ENCODE measurements at regions not wholly inside any gene's neighbourhood (a gene's known extent, or its start where the extent isn't known, plus 50 kb on each side); places are given as distances from the start of the nearest gene placed in this dataset.

DNA sequence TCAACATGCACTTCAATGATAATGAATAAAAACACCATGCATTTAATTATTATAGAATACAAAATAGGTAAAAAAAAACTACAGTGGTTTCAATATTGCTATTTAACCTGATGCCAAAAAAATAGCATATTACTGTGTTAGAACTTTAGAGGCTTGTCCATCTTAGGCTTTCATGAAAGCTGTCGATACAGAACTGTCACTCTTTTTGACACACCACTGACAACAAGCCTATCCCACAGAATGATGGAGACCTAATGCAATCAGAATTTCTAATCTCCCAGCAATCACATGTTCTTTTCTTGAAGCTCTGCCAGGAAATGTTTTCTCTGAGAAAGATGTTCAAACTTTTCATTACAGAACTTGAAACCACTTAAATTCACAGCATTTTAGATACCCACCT lies 490.3 kb upstream of the EPHA6 start:
- TF ChIP-seq, protein P1, sequence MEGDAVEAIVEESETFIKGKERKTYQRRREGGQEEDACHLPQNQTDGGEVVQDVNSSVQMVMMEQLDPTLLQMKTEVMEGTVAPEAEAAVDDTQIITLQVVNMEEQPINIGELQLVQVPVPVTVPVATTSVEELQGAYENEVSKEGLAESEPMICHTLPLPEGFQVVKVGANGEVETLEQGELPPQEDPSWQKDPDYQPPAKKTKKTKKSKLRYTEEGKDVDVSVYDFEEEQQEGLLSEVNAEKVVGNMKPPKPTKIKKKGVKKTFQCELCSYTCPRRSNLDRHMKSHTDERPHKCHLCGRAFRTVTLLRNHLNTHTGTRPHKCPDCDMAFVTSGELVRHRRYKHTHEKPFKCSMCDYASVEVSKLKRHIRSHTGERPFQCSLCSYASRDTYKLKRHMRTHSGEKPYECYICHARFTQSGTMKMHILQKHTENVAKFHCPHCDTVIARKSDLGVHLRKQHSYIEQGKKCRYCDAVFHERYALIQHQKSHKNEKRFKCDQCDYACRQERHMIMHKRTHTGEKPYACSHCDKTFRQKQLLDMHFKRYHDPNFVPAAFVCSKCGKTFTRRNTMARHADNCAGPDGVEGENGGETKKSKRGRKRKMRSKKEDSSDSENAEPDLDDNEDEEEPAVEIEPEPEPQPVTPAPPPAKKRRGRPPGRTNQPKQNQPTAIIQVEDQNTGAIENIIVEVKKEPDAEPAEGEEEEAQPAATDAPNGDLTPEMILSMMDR (IDR thresholded peaks at IDR 0.05; ENCODE audit: low read depth, low read length, missing input control) = no peak
- TF ChIP-seq RAD21 (IDR thresholded peaks at IDR 0.05) = no peak
- no peak for TF ChIP-seq GABPA (IDR thresholded peaks at IDR 0.05 in 1 of 2, conservative IDR thresholded peaks at IDR 0.05 in 1 of 2)
- no peak for TF ChIP-seq JUND (IDR thresholded peaks at IDR 0.05)
- TF ChIP-seq HNF4A (conservative IDR thresholded peaks at IDR 0.05) = no peak
